Midbrain (tissue), 1 donor: ENCODE measurements at regions not wholly inside any gene's neighbourhood (a gene's known extent, or its start where the extent isn't known, plus 50 kb on each side); places are given as distances from the start of the nearest gene placed in this dataset.
"Not testable (repeated sequence)": the region's sequence is repeated elsewhere in the genome, so short reads cannot be mapped to it uniquely, and the experiment has no call there.

Experiments used
- DNase-seq: peaks from one replicate; lab custom pipeline; 2025; lab: John Stamatoyannopoulos, UW

- DNase-seq = not testable (repeated sequence)
Observed at GRCh38 chr2:132068407-132068806, 93.3 kb downstream of the ANKRD30BL start.

- not testable (repeated sequence) for DNase-seq
Observed at GRCh38 chr2:132065391-132065790, 96.4 kb downstream of the ANKRD30BL start.

- not testable (repeated sequence) for DNase-seq
Observed at GRCh38 chr2:132039609-132040236, 122.0 kb downstream of the ANKRD30BL start.

GRCh38 chr2:132038883-132039235 is 122.9 kb downstream of the ANKRD30BL start:
- not testable (repeated sequence) for DNase-seq

GRCh38 chr2:132038179-132038882 is 123.4 kb downstream of the ANKRD30BL start:
- DNase-seq = no peak

GRCh38 chr2:132037527-132038178 is 124.1 kb downstream of the ANKRD30BL start:
- DNase-seq = peak; percentile 16

GRCh38 chr2:132034646-132035045 is 127.1 kb downstream of the ANKRD30BL start:
- DNase-seq = no peak

GRCh38 chr2:132033949-132034348 is 127.8 kb downstream of the ANKRD30BL start:
- DNase-seq = no peak

- DNase-seq = no peak
Observed at GRCh38 chr2:132033365-132033764, 128.4 kb downstream of the ANKRD30BL start.

GRCh38 chr2:132012046-132012445 is 149.7 kb downstream of the ANKRD30BL start:
- DNase-seq = not testable (repeated sequence)

GRCh38 chr2:132009874-132010521 is 151.8 kb downstream of the ANKRD30BL start:
- no peak for DNase-seq

- no peak for DNase-seq
Observed at GRCh38 chr2:132009177-132009873, 152.4 kb downstream of the ANKRD30BL start.

- DNase-seq = not testable (repeated sequence)
Observed at GRCh38 chr2:131990751-131991150, 171.0 kb downstream of the ANKRD30BL start.

- not testable (repeated sequence) for DNase-seq
Observed at GRCh38 chr2:131966671-131967070, 195.1 kb downstream of the ANKRD30BL start.

GRCh38 chr2:131966256-131966655 is 195.5 kb downstream of the ANKRD30BL start:
- DNase-seq = no peak

GRCh38 chr2:131958019-131958609 is 203.6 kb downstream of the ANKRD30BL start:
- not testable (repeated sequence) for DNase-seq

- DNase-seq = not testable (repeated sequence)
Observed at GRCh38 chr2:131948641-131949040, 213.1 kb downstream of the ANKRD30BL start.

- DNase-seq = not testable (repeated sequence)
Observed at GRCh38 chr2:131923287-131923686, 238.5 kb downstream of the ANKRD30BL start.

GRCh38 chr2:131922854-131923253 is 238.9 kb downstream of the ANKRD30BL start:
- not testable (repeated sequence) for DNase-seq
